ENCODE measurements at regions not wholly inside any gene's neighbourhood (a gene's known extent, or its start where the extent isn't known, plus 50 kb on each side); places are given as distances from the start of the nearest gene placed in this dataset.

- Histone ChIP-seq H3K9me3 (ENCODE audit: low read depth) (no peaks in the 10 kb centered on the region), H3K36me3 (replicated peaks; ENCODE audit: insufficient read depth, low read depth) (no peaks in the 10 kb centered on the region), H3K27ac (peak overlapping the region; percentile 69), H3K27me3 (no peaks in the 10 kb centered on the region), H3K4me1 (ENCODE audit: insufficient read depth) (peaks cover 29% of the 10 kb centered on the region), H3K79me2 (no peaks in the 10 kb centered on the region), H3K4me3 (no peak overlapping the region), H3K4me2 (peak overlapping the region; percentile 38), H2AFZ (no peak overlapping the region), H4K20me1 (ENCODE audit: insufficient read depth, poor library complexity, severe bottlenecking) (no peaks in the 10 kb centered on the region), H3K9me2 (replicated peaks; ENCODE audit: insufficient read depth) (no peaks in the 10 kb centered on the region)
- peak; percentile 45 for DNase-seq (ENCODE audit: low spot score)
- TF ChIP-seq EZH2phosphoT487 (IDR thresholded peaks at IDR 0.05; ENCODE audit: low read depth, severe bottlenecking, unreplicated experiment), result no peak
- TF ChIP-seq EZH2 (IDR thresholded peaks at IDR 0.05; ENCODE audit: borderline replicate concordance), result no peak
- TF ChIP-seq CTCF (IDR thresholded peaks at IDR 0.05; ENCODE audit: poor library complexity), result no peak
- WGBS (ENCODE audit: low lambda C conversion rate, missing lambda C conversion rate), result 29% methylated on average over 4 of the region's 4 CpGs
These were observed 188.0 kb upstream of the PIK3R1 start for GRCh38 chr5:68027519-68027918.

- no peak for DNase-seq (ENCODE audit: low spot score)
- Histone ChIP-seq H3K4me1 (ENCODE audit: insufficient read depth) (peaks cover 33% of the 10 kb centered on the region), H3K27me3 (no peaks in the 10 kb centered on the region), H3K9me3 (ENCODE audit: low read depth) (no peaks in the 10 kb centered on the region), H3K27ac (peak overlapping the region; percentile 69), H2AFZ (no peak overlapping the region), H4K20me1 (ENCODE audit: insufficient read depth, poor library complexity, severe bottlenecking) (no peaks in the 10 kb centered on the region), H3K4me2 (no peak overlapping the region), H3K36me3 (replicated peaks; ENCODE audit: insufficient read depth, low read depth) (no peaks in the 10 kb centered on the region), H3K4me3 (no peak overlapping the region), H3K79me2 (no peaks in the 10 kb centered on the region), H3K9me2 (replicated peaks; ENCODE audit: insufficient read depth) (no peaks in the 10 kb centered on the region)
- TF ChIP-seq EZH2 (IDR thresholded peaks at IDR 0.05; ENCODE audit: borderline replicate concordance) (no peak), CTCF (IDR thresholded peaks at IDR 0.05; ENCODE audit: poor library complexity) (no peak), EZH2phosphoT487 (IDR thresholded peaks at IDR 0.05; ENCODE audit: low read depth, severe bottlenecking, unreplicated experiment) (no peak)
- WGBS (ENCODE audit: low lambda C conversion rate, missing lambda C conversion rate), result 48% methylated on average over 1 of the region's 1 CpG
These were observed 189.3 kb upstream of the PIK3R1 start for GRCh38 chr5:68026092-68026885.

GRCh38 chr5:68024426-68024825, 191.1 kb upstream of the PIK3R1 start:
- Histone ChIP-seq H3K27ac (no peak overlapping the region), H3K9me2 (replicated peaks; ENCODE audit: insufficient read depth) (no peaks in the 10 kb centered on the region), H3K9me3 (ENCODE audit: low read depth) (no peaks in the 10 kb centered on the region), H2AFZ (no peak overlapping the region), H3K36me3 (replicated peaks; ENCODE audit: insufficient read depth, low read depth) (no peaks in the 10 kb centered on the region), H3K4me1 (ENCODE audit: insufficient read depth) (peaks cover 33% of the 10 kb centered on the region), H3K27me3 (no peaks in the 10 kb centered on the region), H3K4me3 (no peak overlapping the region), H4K20me1 (ENCODE audit: insufficient read depth, poor library complexity, severe bottlenecking) (no peaks in the 10 kb centered on the region), H3K79me2 (no peaks in the 10 kb centered on the region), H3K4me2 (no peak overlapping the region)
- TF ChIP-seq EZH2 (IDR thresholded peaks at IDR 0.05; ENCODE audit: borderline replicate concordance) (no peak), CTCF (IDR thresholded peaks at IDR 0.05; ENCODE audit: poor library complexity) (no peak), EZH2phosphoT487 (IDR thresholded peaks at IDR 0.05; ENCODE audit: low read depth, severe bottlenecking, unreplicated experiment) (no peak)
- no peak for DNase-seq (ENCODE audit: low spot score)

All from hepatocyte (in vitro differentiated cells).